ENCODE measurements at regions not wholly inside any gene's neighbourhood (a gene's known extent, or its start where the extent isn't known, plus 50 kb on each side); places are given as distances from the start of the nearest gene placed in this dataset.

DNA sequence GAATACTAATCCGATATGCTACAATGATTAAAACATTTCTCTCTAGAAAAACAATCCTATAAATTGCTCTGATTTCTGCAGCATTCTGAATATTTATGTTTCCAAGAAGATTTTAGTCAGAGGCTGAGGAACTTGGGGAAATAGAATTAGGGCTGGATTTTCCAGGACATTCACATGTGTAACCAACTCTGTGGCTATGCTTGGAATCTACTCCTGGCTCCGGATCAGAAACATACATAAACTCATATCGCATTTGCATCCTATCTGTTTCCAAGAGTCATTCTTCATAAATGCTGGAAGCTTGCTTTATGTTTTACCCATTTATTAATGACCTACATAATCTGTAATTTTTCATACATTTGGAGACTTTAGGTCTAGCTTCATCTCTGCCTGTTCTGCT, 459.9 kb upstream of the MARCKS start:
- TF ChIP-seq, protein P1, sequence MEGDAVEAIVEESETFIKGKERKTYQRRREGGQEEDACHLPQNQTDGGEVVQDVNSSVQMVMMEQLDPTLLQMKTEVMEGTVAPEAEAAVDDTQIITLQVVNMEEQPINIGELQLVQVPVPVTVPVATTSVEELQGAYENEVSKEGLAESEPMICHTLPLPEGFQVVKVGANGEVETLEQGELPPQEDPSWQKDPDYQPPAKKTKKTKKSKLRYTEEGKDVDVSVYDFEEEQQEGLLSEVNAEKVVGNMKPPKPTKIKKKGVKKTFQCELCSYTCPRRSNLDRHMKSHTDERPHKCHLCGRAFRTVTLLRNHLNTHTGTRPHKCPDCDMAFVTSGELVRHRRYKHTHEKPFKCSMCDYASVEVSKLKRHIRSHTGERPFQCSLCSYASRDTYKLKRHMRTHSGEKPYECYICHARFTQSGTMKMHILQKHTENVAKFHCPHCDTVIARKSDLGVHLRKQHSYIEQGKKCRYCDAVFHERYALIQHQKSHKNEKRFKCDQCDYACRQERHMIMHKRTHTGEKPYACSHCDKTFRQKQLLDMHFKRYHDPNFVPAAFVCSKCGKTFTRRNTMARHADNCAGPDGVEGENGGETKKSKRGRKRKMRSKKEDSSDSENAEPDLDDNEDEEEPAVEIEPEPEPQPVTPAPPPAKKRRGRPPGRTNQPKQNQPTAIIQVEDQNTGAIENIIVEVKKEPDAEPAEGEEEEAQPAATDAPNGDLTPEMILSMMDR (IDR thresholded peaks at IDR 0.05) = no peak
- no peak overlapping the region for H3K4me3 ChIP-seq

GRCh38 chr6:113401231-113401630, 455.9 kb upstream of the MARCKS start:
- DNase-seq (ENCODE audit: low spot score) = no peak
- peaks cover 0 to 7% of the 10 kb centered on the region in 2 donors for H3K4me1 ChIP-seq
- no peaks in the 10 kb centered on the region for H3K9me3 ChIP-seq
- H3K27me3 ChIP-seq = no peaks in the 10 kb centered on the region
- H3K27ac ChIP-seq = no peak overlapping the region
- H3K36me3 ChIP-seq = no peaks in the 10 kb centered on the region
- no peak overlapping the region for H3K4me3 ChIP-seq
- TF ChIP-seq, protein P1 (IDR thresholded peaks at IDR 0.05) = no peak

More for the DNA sequence above, 459.9 kb upstream of the MARCKS start:
- no peaks in the 10 kb centered on the region for H3K36me3 ChIP-seq
- H3K4me1 ChIP-seq = peaks cover 0 to 9% of the 10 kb centered on the region in 2 donors
- no peak for DNase-seq (ENCODE audit: low spot score)
- no peaks in the 10 kb centered on the region for H3K9me3 ChIP-seq
- H3K27ac ChIP-seq = no peak overlapping the region
- no peaks in the 10 kb centered on the region for H3K27me3 ChIP-seq

- H3K4me3 ChIP-seq = no peak overlapping the region
- TF ChIP-seq, protein P1 (IDR thresholded peaks at IDR 0.05) = no peak
- H3K9me3 ChIP-seq = no peaks in the 10 kb centered on the region
- no peak for DNase-seq (ENCODE audit: low spot score)
- H3K4me1 ChIP-seq = no peaks in the 10 kb centered on the region
- H3K36me3 ChIP-seq = no peaks in the 10 kb centered on the region
- no peak overlapping the region for H3K27ac ChIP-seq
- no peaks in the 10 kb centered on the region for H3K27me3 ChIP-seq
Measured at GRCh38 chr6:113402544-113402943, 454.6 kb upstream of the MARCKS start.

DNA sequence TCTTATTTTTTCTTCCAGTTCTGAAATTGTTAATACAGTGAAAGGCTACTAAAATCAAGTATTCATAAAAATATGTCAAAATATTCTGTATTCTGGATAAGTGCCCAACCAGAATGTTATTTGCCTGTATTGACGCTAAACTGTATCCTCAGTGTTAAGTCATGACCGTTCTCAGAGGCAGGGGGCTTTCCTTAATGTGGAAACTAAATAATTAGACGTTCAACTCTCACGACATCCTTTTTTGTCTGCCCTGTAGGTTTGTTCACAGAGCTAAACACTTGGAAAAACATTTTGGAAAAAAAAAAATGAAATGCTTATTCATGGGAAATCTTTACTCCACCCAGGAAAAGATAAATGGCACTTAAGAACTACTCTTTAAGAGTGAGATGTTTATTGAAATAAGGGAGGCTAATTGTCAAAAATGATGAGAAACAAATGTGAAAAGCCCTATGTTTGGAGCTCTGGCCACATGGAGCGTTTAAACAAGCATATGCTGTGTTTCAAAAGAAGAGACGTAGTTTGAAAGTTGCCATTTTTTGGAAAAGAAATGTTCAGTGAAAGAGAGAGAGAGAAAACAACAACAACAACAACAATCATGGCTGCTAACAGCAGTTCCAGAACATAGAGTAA, 453.1 kb upstream of the MARCKS start:
- Histone ChIP-seq H3K27me3 (no peaks in the 10 kb centered on the region), H3K36me3 (no peaks in the 10 kb centered on the region)
- TF ChIP-seq, protein P1 (IDR thresholded peaks at IDR 0.05) = no peak

GRCh38 chr6:113405326-113406047, 451.7 kb upstream of the MARCKS start:
- no peak overlapping the region for H3K27ac ChIP-seq
- no peaks in the 10 kb centered on the region for H3K4me1 ChIP-seq
- no peak overlapping the region for H3K4me3 ChIP-seq
- DNase-seq (ENCODE audit: low spot score) = no peak
- TF ChIP-seq, protein P1 (IDR thresholded peaks at IDR 0.05) = no peak
- no peaks in the 10 kb centered on the region for H3K9me3 ChIP-seq
- H3K36me3 ChIP-seq = no peaks in the 10 kb centered on the region
- H3K27me3 ChIP-seq = no peaks in the 10 kb centered on the region

More for the DNA sequence above, 453.1 kb upstream of the MARCKS start:
- Histone ChIP-seq H3K4me3 (no peak overlapping the region), H3K27ac (no peak overlapping the region), H3K9me3 (no peaks in the 10 kb centered on the region), H3K4me1 (no peaks in the 10 kb centered on the region)
- DNase-seq (ENCODE audit: low spot score) = no peak
